SH-SY5Y (cell line): ENCODE measurements at regions not wholly inside any gene's neighbourhood (a gene's known extent, or its start where the extent isn't known, plus 50 kb on each side); places are given as distances from the start of the nearest gene placed in this dataset.

Experiments used
- GATA2 ChIP-seq: IDR thresholded peaks from 2 replicates; pipeline ENCODE4 v1.6.1; 2011; ENCODE audit warnings: mild to moderate bottlenecking, low read depth, low read length
- GATA3 ChIP-seq: IDR thresholded peaks from 2 replicates; pipeline ENCODE4 v1.6.1; 2011; ENCODE audit warnings: low read depth, mild to moderate bottlenecking, low read length, moderate library complexity

DNA sequence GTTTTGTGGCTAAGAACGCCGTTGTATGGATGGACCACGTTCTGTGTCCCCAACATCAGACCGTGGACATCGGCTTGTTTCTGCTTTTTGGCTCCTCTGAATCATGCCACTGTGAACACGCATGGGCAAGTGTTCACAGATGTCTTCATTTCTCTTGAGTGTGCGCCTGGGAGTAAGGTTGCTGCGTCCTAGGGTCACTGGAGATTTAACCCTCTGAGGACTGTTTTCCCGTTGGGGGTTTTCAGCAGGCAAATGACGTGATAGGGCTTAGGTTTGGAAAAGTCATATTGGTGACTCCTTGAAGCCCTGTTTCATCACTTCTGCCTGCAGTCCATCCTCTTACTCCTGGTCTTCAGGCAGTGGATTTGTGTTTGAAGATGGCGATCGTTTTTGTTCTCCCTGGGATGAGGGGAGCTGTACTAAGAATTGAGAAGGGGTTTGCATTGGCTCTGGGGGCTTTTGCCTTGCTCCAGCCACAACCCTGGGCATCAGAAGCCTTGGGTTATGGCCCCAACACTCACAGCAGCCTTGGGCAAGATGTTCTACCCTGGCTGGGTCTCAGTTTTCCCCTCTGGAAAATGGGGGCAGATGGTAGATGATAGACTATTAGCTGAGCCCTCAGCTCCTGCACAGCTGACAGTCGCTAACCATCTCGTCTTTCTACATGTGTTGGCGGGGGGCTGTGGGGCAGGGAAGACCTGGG is 67.2 kb upstream of the CIBAR2 start:
- no peak for TF ChIP-seq GATA2
- TF ChIP-seq GATA3, result no peak

DNA sequence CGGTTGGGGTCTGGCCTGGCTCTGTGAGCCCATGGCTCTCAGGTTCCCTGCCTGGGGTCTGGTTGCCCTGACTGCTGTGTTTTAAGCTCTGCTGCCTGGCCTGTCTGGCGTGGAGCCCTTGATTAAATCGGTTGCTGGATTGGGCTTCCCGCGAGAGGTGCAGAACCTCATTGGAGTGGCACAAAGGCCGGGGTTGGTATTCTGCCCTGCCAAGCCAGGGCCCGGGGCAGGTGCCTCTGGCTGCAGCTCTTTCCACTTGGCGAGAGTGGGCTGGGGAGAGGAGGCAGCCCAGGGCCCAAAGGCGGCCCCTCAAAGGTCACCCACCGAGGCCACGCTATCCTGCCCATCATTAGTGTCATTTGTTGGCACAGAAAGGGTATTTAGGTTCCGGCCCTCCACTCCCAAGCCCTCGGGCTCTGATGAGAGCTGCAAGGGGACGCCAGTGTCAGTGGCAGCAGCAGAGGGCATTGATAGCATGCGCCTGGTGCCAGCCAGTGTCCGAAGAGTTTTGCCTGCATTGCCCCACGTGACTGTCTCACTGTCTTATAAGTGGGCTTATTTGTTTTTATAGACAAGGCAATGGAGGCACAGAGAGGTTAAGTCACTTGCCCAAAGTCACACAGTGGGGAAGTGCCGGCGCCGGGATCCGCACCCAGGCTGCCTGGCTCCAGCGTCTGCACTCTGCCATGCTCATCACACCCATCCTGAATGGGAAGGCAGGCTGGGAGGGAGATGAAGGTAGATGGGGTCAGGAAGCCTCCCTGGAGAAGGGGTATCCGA is 68.0 kb upstream of the CIBAR2 start:
- TF ChIP-seq GATA3 (no peak), GATA2 (peak; percentile 43; the same call in 1 of the 2 replicates)

DNA sequence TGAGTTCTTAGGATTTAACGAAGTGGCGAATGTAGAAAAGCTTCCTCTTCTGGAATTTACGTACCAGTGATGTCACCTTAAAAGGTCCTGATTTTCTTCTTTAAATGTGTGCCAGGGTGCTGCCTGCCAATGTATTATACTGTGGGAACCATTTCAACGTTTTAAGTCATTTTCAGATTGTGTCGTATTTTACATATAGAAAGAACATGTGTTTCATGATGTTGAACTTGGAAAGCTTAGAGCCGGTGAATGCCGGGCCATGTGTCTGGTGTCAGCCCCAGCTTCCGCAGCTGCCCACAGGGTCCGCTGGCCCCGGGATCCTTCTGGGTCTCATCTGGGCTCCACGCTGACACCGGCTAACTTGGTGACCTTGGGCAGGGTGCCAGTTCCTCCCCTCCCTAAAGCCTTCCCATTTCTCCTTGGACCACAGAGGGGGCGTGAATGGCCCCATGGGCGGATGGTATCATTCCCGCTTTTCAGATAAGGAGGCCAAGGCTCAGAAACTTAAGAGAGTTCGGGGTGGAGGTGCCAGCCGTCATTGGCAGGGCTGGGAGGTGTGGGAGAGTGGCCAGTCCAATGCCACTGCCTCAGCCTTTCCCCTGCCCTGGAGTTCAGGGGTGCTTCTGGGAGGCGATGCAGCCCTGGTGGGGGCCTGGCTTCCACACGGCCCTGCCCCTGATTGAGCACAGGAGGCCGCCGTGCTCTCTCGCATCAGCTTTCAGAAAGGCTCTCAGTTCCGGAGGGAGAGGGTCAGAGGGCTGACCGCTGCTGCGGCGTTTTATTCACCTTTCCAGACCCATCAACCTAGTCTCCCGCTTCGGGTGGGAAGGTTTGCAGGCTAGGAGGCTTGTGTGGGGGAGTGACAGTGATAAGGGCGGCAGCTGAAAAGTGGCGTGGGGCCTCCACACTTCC is 68.8 kb upstream of the CIBAR2 start:
- TF ChIP-seq GATA2 (no peak), GATA3 (no peak)

GRCh38 chr16:85181739-85182129 is 69.5 kb upstream of the CIBAR2 start:
- TF ChIP-seq GATA3, result no peak
- TF ChIP-seq GATA2, result no peak

- TF ChIP-seq GATA3 (no peak), GATA2 (no peak)
Observed at GRCh38 chr16:85182286-85182685, 70.0 kb upstream of the CIBAR2 start.

GRCh38 chr16:85182774-85183173 is 70.5 kb upstream of the CIBAR2 start:
- no peak for TF ChIP-seq GATA2
- no peak for TF ChIP-seq GATA3

GRCh38 chr16:85183564-85183963 is 71.3 kb upstream of the CIBAR2 start:
- TF ChIP-seq GATA2 (no peak), GATA3 (no peak)

- TF ChIP-seq GATA2 (no peak), GATA3 (no peak)
Observed at GRCh38 chr16:85184404-85184803, 72.1 kb upstream of the CIBAR2 start.

DNA sequence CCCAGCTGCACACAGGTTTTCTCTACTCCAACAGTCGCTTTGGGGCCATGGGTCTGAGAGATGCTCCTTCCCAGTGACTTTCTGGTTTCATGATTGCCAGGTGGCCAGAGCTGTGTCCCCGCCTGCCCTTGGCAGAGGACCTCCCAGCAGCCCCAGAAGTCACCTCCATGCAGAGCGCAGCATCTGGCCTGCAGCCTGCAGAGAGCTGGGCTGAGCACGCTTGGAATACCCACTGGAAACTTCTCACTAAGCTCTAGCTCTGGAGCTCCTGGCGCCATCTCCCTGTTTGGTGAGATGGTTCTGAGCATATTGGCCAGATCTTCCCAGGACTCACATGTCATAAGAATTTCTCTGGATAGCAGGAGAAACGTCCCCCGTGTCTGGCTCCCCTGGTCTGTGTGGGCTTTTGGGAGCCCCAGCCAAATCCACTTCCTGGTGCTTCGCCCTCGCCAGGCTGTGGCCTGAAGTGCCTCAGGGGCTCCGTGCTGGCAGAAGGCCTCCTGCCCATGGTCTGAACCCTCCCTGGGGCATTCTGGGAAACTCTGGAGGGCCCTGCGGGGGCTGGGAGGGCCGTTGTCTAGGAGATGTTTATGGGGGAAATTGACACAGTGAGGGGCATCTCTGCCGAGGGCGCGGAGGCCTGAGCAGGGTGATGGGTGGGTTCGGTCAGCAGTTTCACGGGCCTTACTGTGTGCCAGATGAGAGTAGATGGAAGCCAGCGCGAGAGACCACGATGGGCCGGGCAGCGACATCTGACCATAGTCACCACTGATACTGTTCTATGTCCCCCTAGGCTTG is 73.2 kb upstream of the CIBAR2 start:
- no peak for TF ChIP-seq GATA2
- no peak for TF ChIP-seq GATA3

DNA sequence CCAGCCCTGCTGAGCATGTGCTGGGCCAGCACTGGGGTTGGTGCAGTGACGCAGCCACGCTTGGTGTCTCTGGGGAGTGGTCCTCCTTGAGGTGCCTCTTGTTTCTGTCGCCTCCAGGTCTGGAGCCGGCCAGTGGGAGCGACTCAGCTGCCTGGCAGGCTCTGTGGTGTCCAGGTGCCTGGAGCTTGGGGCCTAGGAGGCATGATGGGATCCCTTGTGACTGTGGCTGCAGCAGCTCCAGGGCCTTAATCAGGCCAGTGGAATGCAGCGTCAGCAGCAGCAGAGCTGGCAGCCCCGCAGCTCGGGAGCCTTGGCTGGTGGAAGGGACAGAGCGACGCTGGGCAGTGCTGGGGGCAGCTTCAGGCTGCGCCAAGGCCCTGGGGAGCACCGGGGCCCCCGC is 74.7 kb upstream of the CIBAR2 start:
- TF ChIP-seq GATA2 (no peak), GATA3 (no peak)

GRCh38 chr16:85187447-85187846 is 75.2 kb upstream of the CIBAR2 start:
- TF ChIP-seq GATA2 (no peak), GATA3 (no peak)

GRCh38 chr16:85187886-85188285 is 75.6 kb upstream of the CIBAR2 start:
- TF ChIP-seq GATA3 (no peak), GATA2 (no peak)

DNA sequence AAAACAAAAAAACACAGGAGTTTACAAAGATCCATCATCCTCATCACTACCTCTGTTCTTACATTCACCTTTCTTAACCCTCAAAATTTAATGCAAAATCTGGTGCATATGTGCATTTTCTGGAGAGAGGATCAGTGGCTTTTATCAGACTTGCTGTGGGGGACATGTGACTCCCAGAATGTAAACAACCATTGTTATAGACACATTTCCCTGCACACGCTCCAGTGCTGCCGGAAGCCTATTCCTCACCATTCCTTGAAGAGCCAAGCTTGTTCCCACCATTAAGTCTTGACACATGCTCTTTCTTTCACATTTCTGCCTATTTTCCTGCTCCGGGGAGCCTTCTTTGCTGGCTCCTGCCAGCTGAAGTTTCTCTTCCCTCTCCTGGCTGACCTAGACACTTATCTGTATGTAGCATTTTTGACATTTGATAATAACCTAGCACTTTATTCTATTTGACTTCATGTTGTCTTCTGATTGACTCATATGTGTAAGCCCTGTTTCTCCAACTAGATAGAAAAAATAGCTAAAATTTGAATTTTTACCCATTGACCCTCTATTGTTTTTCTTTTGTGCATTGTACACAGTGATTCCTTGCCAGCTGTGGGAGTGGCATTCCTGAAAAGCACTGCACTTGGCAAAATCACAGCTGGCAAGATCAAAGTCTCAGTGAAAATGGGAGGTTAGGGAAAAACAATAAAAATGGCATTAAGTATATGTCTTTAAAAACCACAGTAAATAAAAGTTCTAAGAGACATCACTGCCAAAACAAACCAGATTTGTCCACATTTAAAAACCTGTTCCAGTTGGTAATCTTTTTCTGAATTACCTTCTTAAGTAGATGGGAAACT is 76.8 kb upstream of the CIBAR2 start:
- no peak for TF ChIP-seq GATA3
- no peak for TF ChIP-seq GATA2

DNA sequence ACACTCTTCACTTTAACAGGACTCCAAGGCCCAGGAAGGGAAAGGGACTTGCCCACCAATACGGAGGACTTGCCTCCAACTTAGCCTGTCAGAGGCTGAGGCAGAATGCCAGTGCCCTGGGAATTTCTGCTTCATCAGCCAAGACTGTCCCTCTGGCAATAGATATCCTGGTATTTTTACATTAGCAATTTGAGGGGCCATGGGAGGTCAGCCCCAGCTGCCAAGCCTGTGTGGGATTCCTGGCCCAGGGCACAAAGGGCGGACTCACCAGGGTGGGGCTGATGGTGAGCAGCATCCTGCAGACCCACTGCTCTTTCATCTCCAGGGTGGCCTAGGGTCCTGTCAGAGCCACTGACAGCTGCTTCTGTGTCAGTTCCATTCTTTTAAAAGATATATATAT is 78.3 kb upstream of the CIBAR2 start:
- TF ChIP-seq GATA3 (no peak), GATA2 (no peak)
